ENCODE measurements at regions not wholly inside any gene's neighbourhood (a gene's known extent, or its start where the extent isn't known, plus 50 kb on each side); places are given as distances from the start of the nearest gene placed in this dataset.

DNA sequence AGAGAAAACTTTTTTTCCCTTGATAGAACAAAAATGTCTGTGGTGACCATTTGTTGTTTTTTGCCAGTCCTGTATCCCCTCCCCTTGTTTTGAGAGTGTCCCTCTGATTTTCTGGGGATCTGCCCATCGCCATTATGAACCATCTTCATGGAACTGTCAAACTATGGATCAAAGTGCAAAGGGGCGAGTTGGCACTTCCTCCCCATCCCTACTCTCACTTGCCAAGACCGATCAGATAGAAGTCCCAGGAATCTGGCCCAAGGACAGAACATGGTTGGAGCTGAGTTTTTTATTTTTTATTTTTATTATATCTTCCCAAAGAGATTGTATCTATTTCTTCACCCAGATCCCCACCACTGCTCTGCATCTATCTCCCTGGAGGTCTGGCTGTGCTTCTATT is 221.4 kb downstream of the IKZF2 start:
- TF ChIP-seq, protein P1, sequence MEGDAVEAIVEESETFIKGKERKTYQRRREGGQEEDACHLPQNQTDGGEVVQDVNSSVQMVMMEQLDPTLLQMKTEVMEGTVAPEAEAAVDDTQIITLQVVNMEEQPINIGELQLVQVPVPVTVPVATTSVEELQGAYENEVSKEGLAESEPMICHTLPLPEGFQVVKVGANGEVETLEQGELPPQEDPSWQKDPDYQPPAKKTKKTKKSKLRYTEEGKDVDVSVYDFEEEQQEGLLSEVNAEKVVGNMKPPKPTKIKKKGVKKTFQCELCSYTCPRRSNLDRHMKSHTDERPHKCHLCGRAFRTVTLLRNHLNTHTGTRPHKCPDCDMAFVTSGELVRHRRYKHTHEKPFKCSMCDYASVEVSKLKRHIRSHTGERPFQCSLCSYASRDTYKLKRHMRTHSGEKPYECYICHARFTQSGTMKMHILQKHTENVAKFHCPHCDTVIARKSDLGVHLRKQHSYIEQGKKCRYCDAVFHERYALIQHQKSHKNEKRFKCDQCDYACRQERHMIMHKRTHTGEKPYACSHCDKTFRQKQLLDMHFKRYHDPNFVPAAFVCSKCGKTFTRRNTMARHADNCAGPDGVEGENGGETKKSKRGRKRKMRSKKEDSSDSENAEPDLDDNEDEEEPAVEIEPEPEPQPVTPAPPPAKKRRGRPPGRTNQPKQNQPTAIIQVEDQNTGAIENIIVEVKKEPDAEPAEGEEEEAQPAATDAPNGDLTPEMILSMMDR (IDR thresholded peaks at IDR 0.05; ENCODE audit: insufficient read depth, low read length, poor library complexity, severe bottlenecking) = no peak
- no peak for TF ChIP-seq EZH2phosphoT487 (conservative IDR thresholded peaks at IDR 0.05; ENCODE audit: low read length)
